HG03097 (cell line): ENCODE measurements at regions not wholly inside any gene's neighbourhood (a gene's known extent, or its start where the extent isn't known, plus 50 kb on each side); places are given as distances from the start of the nearest gene placed in this dataset.
"Not testable (repeated sequence)": the region's sequence is repeated elsewhere in the genome, so short reads cannot be mapped to it uniquely, and the experiment has no call there.

ENCODE experiments used
- ATAC-seq: cut with Tn5 transposase; IDR thresholded peaks from one replicate; pipeline ENCODE4 v1.9.1; 2021; ENCODE audit not compliant: unreplicated experiment, low FRiP score

- no peak for ATAC-seq
Measured at GRCh38 chr5:71817891-71818290, 98.8 kb downstream of the CARTPT start.

DNA sequence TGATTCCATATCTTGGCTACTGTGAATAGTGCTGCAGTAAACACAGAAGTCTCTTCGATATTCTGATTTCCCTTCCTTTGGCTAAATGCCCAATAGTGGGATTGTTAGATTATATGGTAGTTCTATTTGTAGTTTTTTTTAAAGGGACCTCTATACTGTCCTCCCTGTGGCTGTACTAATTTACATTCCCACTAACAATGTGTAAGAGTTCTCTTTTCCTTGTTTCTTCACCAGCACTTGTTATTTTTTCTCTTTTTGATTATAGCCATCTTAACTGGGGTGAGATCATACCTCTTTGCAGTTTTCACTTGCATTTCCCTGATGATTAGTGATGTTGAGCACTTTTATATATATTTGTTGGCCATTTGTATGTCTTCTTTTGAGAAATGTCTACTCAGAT lies 102.0 kb downstream of the CARTPT start:
- ATAC-seq = no peak

DNA sequence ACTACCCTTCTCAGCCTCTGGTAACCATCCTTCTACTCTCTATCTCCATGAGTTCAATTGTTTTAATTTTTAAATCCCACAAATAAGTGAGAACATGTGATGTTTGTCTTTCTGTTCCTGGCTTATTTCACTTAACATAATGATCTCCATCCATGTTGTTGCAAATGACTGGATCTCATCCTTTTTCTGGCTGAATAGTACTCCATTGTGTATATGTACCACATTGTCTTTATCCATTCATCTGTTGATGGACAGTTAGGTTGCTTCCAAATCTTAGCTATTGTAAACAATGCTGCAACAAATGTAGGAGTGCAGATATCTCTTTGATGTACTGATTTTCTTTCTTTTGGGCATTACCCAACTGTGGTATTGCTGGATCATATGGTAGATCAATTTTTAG lies 103.0 kb downstream of the CARTPT start:
- ATAC-seq = not testable (repeated sequence)

GRCh38 chr5:71825992-71826391 lies 106.9 kb downstream of the CARTPT start:
- ATAC-seq = no peak

DNA sequence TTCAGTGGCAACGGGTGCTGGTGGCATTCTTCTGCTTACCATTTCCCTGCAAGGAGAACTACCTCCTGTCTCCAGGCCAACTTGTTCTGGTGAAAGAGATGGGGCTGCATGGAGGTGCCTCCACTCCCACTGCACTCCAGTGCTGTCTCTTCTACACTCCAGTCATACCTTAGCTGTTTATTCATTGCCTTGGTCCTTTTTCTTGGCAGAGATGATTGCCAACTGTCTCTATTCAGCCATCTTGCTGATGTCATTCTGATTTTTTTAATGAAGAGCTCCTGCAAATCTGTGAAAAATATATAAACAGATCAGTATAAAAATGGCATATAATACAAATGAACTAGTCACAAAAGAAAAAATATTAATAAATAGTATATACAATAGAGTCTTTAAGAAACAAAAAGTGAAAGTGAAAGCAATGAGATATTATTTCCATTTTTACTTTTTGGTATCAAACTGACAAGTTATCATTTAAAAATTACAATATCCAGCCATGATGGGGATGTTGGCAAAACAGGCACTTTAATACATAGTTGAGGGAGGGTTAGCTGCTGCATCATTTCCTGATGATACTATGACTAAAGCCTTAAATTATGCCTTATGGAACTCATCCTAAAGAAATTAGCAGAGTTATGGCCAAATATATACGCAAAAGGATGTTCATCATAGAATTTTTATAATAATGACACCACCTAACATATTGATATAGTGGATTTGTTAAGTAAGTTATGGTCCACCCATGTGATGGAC lies 109.4 kb downstream of the CARTPT start:
- ATAC-seq = no peak

DNA sequence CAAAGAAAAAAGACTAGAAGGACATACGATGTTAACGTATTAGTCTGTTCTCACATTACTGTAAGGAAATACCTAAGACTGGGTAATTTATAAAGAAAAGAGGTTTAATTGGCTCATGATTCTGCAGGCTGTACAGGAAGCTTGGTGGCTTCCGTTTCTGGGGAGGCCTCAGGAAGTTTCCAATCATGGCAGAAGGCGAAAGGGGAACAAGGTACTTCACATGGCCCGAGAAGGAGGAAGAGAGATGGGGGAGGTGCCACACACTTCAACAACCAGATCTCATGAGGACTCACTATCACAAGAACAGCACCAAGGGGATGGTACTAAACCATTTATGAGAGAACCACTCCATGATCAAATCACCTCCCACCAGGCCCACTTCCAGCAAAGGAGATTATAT lies 110.1 kb downstream of the CARTPT start:
- ATAC-seq = no peak

DNA sequence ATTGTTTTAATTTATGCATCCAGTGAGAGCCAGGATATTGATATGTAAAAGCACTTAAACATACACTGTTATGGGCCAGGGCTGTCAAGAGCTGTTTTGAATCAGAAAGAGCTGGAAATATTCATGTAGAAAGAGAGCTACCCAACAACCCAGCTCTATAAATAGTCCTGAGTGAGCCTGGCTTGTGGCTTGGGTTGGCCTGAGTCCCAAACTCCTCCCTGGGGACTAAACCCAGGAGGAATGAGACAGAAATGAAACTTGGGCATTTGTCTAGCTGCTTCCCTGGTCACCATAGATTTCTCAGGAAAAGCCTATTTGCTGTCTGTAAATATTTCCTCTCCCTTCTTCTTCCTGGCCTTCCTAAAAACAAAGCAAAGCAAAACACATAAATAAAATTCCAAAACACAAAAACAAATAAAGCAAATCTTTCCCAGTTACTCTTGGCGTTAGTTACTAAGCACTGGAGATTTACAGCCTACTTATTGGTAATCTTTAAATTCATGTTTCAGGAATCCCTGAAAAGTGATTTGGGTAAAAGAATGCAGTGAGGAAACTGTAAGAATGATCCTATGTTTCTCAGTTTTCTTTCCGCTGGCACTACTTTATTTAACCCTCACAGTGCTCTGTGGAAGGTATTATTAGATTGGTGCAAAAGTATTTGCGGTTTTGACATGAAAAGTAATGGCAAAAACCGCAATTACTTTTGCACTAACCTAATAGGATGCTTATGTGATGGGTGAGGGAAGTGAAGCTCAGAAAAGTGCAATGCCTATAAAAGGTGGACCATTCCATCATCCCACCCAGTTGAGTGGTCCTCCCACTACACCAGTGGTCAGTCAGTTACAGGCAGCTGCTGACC lies 111.8 kb downstream of the CARTPT start:
- no peak for ATAC-seq

GRCh38 chr5:71832812-71833715 lies 114.0 kb downstream of the CARTPT start:
- ATAC-seq = no peak

- no peak for ATAC-seq
Measured at GRCh38 chr5:71834601-71835000, 115.5 kb downstream of the CARTPT start.

DNA sequence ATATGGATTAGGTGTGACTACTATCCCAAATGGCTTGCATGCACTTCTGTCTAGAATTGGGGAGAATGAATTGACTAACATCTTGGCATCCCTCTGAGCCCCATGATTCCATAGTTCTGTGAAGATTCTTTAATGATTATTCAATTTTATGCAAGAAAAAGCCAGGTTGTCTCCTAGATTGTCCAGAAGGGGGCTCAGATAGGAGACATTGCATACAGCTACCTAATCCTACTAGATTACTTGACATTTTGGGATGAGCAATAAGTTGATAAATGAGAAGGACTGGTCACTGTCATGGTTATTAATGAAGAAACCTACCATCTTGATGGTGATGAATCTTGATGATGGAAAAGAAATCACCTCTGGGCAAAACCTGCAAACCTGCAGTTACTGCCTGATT lies 117.0 kb downstream of the CARTPT start:
- ATAC-seq = no peak

- ATAC-seq = no peak
Measured at GRCh38 chr5:71836559-71837112, 117.6 kb downstream of the CARTPT start.

- no peak for ATAC-seq
Measured at GRCh38 chr5:71838286-71838685, 119.2 kb downstream of the CARTPT start.

- ATAC-seq = no peak
Measured at GRCh38 chr5:71839096-71839884, 120.2 kb downstream of the CARTPT start.

- ATAC-seq = no peak
Measured at GRCh38 chr5:71841107-71841506, 122.0 kb downstream of the CARTPT start.

DNA sequence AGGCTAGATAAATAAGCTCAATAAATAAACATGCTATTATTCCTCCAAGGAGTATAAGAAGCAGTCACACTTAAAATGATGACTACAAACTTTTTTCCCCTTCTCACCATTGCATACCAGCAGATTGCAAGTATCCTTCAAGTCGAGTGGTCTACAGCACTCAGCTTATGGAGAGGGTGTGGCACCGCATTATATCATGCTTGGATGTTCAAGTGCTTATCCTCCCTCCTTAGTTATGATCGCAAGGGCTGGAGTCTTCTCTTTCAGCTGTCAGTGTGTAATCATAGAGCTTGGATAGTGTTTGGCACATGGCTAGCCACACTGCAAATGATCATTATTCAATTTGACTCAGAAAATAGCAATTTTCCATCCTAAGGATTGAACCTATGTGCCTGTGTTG lies 124.0 kb downstream of the CARTPT start:
- ATAC-seq = no peak

DNA sequence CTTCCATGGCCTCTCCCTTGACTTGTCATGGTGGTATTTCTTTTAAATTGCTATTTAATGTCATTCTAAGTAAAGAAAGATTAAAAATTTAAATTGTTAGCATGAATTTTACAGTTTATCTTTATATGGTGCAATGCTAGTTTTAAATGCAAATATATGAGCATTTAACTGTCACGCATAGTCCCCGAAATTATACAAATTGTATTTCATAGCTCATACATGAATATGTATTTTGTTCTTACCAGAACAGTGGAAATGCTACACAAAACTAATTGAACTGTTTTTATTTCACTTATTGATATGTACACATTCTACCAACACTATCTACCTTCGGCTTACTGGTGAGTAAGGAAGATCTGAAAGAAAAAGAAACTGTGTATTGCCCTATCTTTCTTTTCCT lies 125.8 kb downstream of the CARTPT start:
- no peak for ATAC-seq

DNA sequence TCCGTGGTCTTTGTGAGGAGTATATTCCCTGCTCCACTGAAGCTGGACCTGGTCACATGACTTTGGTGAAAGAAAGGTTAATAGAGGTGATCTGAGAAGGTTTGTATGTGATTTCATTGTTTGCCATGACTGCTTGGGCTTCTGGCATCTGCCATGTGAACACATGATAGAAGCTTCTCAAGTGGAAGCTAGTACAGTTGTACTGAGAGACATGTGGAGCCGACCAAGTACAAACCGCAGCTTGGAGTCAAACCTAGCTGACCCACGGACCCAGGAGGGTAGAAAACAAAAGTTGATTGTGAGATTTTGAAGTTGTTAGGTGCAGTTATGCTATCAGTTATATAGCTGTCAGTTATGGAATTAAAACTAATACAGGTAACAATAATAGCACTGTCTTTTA lies 140.4 kb downstream of the CARTPT start:
- no peak for ATAC-seq

GRCh38 chr5:71860048-71860447 lies 141.0 kb downstream of the CARTPT start:
- ATAC-seq = no peak

- no peak for ATAC-seq
Measured at GRCh38 chr5:71861682-71862081, 142.6 kb downstream of the CARTPT start.

- ATAC-seq = no peak
Measured at GRCh38 chr5:71862087-71862486, 143.0 kb downstream of the CARTPT start.
